ENCODE measurements at regions not wholly inside any gene's neighbourhood (a gene's known extent, or its start where the extent isn't known, plus 50 kb on each side); places are given as distances from the start of the nearest gene placed in this dataset.

DNA sequence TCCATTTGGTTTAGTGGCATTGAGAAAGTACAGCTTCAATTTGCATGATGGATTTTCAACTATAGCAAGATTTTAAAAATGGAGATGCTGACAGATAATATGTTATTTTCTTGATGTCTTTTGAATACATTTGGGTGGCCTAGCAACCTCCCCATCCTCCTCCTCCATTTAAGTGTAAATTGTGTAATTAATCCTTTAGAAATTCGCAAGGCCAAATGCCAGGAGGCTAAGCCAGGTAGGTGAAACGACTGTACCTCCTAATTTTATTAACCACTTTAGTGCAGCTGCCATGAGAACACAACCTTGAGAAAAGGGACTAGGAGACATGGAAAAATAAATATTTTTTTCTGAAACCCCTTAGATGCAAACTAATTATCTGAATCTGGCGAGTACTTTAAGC lies 248.8 kb downstream of the MRPS30 start:
- TF ChIP-seq EZH2 (IDR thresholded peaks at IDR 0.05; ENCODE audit: borderline replicate concordance, insufficient read depth, low read depth, low read length, poor library complexity, severe bottlenecking): no peak
- TF ChIP-seq, protein P1, sequence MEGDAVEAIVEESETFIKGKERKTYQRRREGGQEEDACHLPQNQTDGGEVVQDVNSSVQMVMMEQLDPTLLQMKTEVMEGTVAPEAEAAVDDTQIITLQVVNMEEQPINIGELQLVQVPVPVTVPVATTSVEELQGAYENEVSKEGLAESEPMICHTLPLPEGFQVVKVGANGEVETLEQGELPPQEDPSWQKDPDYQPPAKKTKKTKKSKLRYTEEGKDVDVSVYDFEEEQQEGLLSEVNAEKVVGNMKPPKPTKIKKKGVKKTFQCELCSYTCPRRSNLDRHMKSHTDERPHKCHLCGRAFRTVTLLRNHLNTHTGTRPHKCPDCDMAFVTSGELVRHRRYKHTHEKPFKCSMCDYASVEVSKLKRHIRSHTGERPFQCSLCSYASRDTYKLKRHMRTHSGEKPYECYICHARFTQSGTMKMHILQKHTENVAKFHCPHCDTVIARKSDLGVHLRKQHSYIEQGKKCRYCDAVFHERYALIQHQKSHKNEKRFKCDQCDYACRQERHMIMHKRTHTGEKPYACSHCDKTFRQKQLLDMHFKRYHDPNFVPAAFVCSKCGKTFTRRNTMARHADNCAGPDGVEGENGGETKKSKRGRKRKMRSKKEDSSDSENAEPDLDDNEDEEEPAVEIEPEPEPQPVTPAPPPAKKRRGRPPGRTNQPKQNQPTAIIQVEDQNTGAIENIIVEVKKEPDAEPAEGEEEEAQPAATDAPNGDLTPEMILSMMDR (IDR thresholded peaks at IDR 0.05): no peak
